SHP77 treated with DMSO at 0.1 percent for 48 hours (cell line): ENCODE measurements at regions not wholly inside any gene's neighbourhood (a gene's known extent, or its start where the extent isn't known, plus 50 kb on each side); places are given as distances from the start of the nearest gene placed in this dataset.

ENCODE experiments used
- DNase-seq: peaks from one replicate; lab custom pipeline; 2025; lab: John Stamatoyannopoulos, UW

- no peak for DNase-seq
Measured at GRCh38 chrX:39439906-39440798, 638.9 kb downstream of the MID1IP1 start.

GRCh38 chrX:39440799-39441284 is 639.6 kb downstream of the MID1IP1 start:
- no peak for DNase-seq

- no peak for DNase-seq
Measured at GRCh38 chrX:39442332-39442731, 641.1 kb downstream of the MID1IP1 start.

GRCh38 chrX:39443240-39443639 is 642.0 kb downstream of the MID1IP1 start:
- no peak for DNase-seq

- DNase-seq = no peak
Measured at GRCh38 chrX:39445336-39445735, 644.1 kb downstream of the MID1IP1 start.

GRCh38 chrX:39449352-39449751 is 648.1 kb downstream of the MID1IP1 start:
- no peak for DNase-seq

GRCh38 chrX:39450234-39450977 is 647.4 kb downstream of the BCOR start:
- no peak for DNase-seq

GRCh38 chrX:39451046-39451445 is 646.7 kb downstream of the BCOR start:
- no peak for DNase-seq

- no peak for DNase-seq
Measured at GRCh38 chrX:39452401-39452800, 645.4 kb downstream of the BCOR start.

GRCh38 chrX:39453889-39454621 is 643.7 kb downstream of the BCOR start:
- no peak for DNase-seq

GRCh38 chrX:39456894-39457604 is 640.7 kb downstream of the BCOR start:
- no peak for DNase-seq

GRCh38 chrX:39458779-39459178 is 639.0 kb downstream of the BCOR start:
- no peak for DNase-seq

GRCh38 chrX:39459204-39459603 is 638.6 kb downstream of the BCOR start:
- no peak for DNase-seq

GRCh38 chrX:39459952-39460351 is 637.8 kb downstream of the BCOR start:
- DNase-seq = no peak

GRCh38 chrX:39460499-39460898 is 637.3 kb downstream of the BCOR start:
- DNase-seq = no peak

GRCh38 chrX:39462835-39463234 is 634.9 kb downstream of the BCOR start:
- DNase-seq = no peak

- DNase-seq = no peak
Measured at GRCh38 chrX:39464253-39464652, 633.5 kb downstream of the BCOR start.

GRCh38 chrX:39465467-39465866 is 632.3 kb downstream of the BCOR start:
- no peak for DNase-seq

GRCh38 chrX:39465906-39466305 is 631.9 kb downstream of the BCOR start:
- no peak for DNase-seq

- no peak for DNase-seq
Measured at GRCh38 chrX:39469126-39469525, 628.6 kb downstream of the BCOR start.

GRCh38 chrX:39470588-39471407 is 627.0 kb downstream of the BCOR start:
- no peak for DNase-seq
